ENCODE measurements at regions not wholly inside any gene's neighbourhood (a gene's known extent, or its start where the extent isn't known, plus 50 kb on each side); places are given as distances from the start of the nearest gene placed in this dataset.

GRCh38 chr15:96027501-96027900, 303.0 kb upstream of the NR2F2 start:
- DNase-seq (ENCODE audit: low spot score) = no peak

DNA sequence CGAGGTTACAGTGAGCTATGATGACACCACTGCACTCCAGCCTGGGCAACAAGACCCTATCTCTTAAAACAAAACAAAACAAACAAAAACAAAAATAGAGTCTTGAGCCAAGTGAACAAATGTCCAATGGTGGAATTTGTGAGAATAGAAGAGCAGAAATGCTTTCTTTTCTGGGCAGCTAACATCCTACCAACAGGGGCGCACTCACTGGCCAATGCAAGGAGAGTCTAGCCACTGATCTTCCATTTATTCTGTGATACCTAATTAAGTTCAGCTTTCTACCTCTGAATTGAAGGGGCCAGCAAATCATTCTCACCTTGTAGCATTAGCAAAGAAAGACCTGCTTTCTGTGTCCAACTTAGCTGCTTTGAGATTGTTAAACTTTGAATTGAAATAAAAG, 301.9 kb upstream of the NR2F2 start:
- no peak for DNase-seq (ENCODE audit: low spot score)

DNA sequence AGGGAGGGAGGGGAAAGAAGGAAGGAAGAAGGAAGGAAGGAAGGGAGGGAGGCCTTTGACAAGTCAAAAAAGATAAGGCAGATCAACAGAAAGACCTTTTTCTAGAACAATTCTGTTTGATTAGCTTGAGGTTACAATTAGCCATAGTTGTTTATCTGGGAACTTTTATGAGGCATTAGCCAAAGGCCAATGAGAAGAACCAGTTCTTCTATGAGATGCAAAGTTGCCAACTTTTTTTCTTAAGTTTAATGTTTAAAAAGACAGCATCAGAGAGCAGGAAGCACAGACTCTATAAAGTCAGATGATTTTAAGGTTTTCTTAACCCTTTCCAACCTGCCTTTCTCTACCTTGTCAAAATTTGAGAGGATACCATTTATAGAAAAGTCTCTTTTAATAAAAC, 301.3 kb upstream of the NR2F2 start:
- DNase-seq (ENCODE audit: low spot score) = no peak

GRCh38 chr15:96031426-96032110, 298.9 kb upstream of the NR2F2 start:
- no peak for DNase-seq (ENCODE audit: low spot score)

DNA sequence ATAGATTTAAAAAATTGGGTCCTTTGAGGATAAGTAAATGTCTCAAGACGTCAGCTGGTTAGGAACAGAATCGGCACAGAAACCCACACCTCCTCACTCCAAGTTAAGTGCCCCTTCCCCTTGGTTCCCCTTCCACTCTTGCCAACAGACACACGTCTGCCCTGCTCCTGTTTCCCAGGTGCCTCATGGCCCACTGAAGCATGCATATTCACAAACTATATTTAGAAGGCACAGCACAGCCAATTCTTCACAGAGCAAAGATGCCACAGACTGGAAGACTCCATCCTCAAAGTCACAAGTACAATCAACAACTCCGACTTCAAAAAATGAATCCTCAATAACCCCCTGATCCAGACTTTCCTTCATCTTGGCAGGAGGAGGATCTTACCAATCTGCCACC, 295.4 kb upstream of the NR2F2 start:
- no peak for DNase-seq (ENCODE audit: low spot score)

GRCh38 chr15:96035635-96036034, 294.9 kb upstream of the NR2F2 start:
- no peak for DNase-seq (ENCODE audit: low spot score)

GRCh38 chr15:96037584-96037983, 292.9 kb upstream of the NR2F2 start:
- DNase-seq (ENCODE audit: low spot score) = no peak

- no peak for DNase-seq (ENCODE audit: low spot score)
These were observed 292.4 kb upstream of the NR2F2 start for GRCh38 chr15:96038131-96038530.

- DNase-seq (ENCODE audit: low spot score) = no peak
These were observed 291.9 kb upstream of the NR2F2 start for GRCh38 chr15:96038650-96039049.

GRCh38 chr15:96041982-96042733, 288.3 kb upstream of the NR2F2 start:
- no peak for DNase-seq (ENCODE audit: low spot score)

DNA sequence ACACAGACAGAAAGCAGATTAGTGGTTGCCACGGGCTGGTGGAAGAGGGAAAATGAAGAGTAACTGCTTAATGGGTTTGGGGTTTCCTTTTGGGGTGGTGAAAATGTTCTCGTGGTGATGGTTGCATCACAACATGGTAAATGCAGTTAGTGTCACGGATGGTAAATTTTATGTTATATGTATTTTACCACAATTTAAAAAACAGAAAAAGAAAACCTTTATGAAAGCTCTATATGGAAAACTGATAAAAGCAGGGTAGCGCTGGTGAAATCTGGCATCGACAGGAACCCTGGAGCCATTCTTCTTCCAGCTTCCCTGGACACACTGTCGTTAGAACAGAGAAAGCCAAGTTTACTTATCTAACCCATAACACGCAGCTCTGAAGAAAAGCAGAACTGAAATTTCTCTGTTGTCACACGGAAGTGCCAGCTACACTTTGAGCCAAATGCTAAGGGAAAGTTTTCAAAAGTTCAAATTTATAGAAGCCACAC, 287.7 kb upstream of the NR2F2 start:
- no peak for DNase-seq (ENCODE audit: low spot score)

- DNase-seq (ENCODE audit: low spot score) = no peak
These were observed 286.8 kb upstream of the NR2F2 start for GRCh38 chr15:96043591-96044171.

GRCh38 chr15:96046620-96047240, 283.8 kb upstream of the NR2F2 start:
- DNase-seq (ENCODE audit: low spot score) = no peak

GRCh38 chr15:96047255-96047931, 283.1 kb upstream of the NR2F2 start:
- no peak for DNase-seq (ENCODE audit: low spot score)

DNA sequence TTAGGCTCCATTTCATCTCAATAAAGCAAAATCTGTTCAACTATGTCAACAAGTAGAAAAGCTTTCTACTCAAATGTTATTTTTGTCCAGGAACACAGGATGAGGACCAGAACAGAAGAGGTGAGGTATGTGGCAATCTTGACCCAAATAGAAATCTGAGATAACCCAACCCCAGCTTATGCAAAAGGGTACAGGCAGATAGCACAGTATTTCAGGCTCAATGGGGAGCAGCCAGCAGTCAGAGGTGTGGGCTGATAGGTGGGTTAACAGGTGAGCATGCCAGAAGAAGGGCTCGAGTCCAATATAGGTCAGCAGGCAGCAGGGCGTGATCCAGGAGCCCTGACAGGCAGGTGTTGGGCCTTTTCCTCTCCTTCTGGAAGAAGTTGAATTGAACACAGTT, 281.2 kb upstream of the NR2F2 start:
- DNase-seq (ENCODE audit: low spot score) = no peak

DNA sequence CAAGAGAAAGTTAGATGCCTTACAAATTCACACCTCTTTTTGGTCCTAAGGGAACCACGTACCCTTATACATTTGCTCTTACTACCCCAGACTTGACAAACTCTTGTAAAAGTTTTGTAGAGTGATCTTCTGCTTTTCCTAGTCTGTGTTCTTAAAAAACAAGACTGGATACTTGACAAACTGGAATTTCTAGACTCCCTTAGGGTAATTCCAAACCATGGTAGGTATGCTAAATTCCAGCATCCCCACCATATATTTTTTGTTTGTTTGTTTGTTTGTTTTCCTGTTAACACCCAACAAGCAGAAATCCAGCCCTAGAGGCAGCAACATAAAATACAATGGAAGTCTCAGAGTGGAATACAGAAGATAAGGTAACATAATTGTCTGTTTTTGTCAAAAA, 280.7 kb upstream of the NR2F2 start:
- no peak for DNase-seq (ENCODE audit: low spot score)

GRCh38 chr15:96051598-96051997, 278.9 kb upstream of the NR2F2 start:
- DNase-seq (ENCODE audit: low spot score) = no peak

GRCh38 chr15:96052154-96052553, 278.3 kb upstream of the NR2F2 start:
- no peak for DNase-seq (ENCODE audit: low spot score)

DNA sequence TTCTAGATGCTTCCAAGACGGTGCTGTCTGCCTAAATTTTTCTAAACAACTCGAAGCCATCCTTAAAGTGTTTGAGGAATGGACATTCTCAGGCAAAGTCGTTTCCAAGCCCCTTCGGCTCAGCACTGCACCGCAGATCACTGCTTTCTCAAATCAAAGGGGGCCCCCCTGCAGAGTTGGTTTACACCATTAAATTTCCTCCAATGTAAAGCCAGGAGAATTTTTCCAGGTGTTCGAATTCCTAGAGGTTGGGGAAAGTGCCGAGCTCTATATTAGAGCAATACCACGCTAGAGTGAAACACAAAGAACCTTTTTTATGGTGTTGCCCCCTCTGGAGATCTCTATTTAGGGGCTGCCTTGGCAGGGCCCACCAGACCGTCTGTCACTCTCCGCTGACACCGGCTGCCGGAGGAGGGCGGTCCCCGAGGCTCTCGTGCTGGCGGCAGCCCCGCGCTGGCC, 277.9 kb upstream of the NR2F2 start:
- no peak for DNase-seq (ENCODE audit: low spot score)

DNA sequence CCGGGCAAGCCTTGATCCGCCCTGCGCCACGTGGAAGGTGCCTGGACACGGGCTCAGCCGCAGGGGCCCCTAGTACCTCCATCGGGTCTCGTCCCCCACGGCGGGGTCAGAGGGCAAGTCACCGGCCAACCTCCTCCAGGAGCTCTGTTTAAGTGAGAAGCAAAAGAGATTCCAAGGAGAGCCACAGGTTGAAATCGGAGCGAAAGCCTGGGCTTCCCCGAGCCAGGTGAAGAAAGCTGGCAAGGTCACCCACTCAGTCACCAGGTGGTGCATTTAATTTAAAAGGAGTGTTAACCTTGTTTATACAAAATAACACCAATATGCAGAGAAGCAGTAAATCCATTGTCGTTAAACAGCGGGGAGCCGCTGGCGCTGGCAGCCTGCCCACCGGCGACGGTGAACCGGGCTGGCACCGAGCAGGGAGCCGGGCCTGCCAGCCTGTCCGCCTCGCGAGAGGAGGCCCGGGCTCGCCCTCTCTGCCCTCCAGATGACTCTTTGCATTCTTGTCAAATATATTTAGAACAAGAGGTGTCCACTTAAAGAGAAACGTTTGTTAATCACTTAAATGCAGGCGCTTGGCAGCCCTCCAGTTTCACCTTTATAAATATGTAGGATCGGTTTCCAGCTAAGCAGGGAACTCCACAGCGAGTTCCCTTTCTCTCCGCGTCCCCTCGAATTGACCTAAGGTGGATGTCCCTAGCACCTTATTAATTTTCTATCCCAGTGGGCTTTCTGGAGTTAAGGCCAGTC, 277.3 kb upstream of the NR2F2 start:
- DNase-seq (ENCODE audit: low spot score) = peak; percentile 10

DNA sequence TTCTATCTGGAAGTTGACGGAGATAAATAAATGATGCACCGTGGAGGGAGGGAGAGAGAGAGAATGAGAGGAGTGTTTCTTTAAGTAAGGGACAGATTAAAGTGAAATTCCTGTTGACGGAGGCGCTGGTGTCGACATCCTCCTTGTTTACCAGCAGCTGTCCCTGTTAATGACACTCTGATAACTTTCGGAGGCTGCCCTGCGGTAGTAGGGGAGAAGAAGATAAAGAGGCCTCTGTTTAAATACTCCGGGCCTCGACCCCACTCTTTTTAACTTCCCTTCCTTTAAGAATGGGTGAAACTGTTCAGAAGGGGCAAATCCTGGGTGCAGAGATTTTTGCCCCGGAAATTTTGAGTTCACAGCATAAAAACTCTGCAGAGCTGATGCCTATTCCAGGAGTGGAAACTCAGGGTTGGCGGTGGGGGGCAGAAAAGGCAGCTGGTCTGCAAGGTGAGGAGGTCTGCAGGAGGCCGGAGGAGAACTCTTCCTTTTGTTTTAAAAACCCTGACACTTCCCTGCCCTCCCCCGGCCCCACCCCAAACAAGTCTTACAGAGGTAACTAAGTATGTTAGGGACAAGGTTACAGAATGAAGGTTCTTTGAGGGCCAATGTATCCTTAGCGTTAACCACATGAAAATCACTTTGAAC, 276.6 kb upstream of the NR2F2 start:
- no peak for DNase-seq (ENCODE audit: low spot score)
